Ishikawa (cell line): ENCODE measurements at regions not wholly inside any gene's neighbourhood (a gene's known extent, or its start where the extent isn't known, plus 50 kb on each side); places are given as distances from the start of the nearest gene placed in this dataset.

Experiments used
- CEBPB ChIP-seq: IDR thresholded peaks from 2 replicates; pipeline ENCODE4 v1.6.1; 2012
- CREB1 ChIP-seq: IDR thresholded peaks from 2 replicates; pipeline ENCODE4 v1.6.1; 2012; ENCODE audit warnings: low read depth
- EGR1 ChIP-seq: IDR thresholded peaks from 2 replicates; pipeline ENCODE4 v1.6.1; 2012
- EP300 ChIP-seq: IDR thresholded peaks from 2 replicates; pipeline ENCODE4 v1.6.1; 2012; ENCODE audit warnings: borderline replicate concordance
- FOXM1 ChIP-seq: IDR thresholded peaks from 2 replicates; pipeline ENCODE4 v1.6.1; 2012; ENCODE audit warnings: low read depth, borderline replicate concordance
- NFIC ChIP-seq: IDR thresholded peaks from 2 replicates; pipeline ENCODE4 v1.6.1; 2012
- RAD21 ChIP-seq: IDR thresholded peaks from 2 replicates; pipeline ENCODE4 v1.6.1; 2012; ENCODE audit warnings: low read depth
- TAF1 ChIP-seq: IDR thresholded peaks from 2 replicates; pipeline ENCODE4 v1.6.1; 2012; ENCODE audit warnings: low read depth, mild to moderate bottlenecking
- TCF12 ChIP-seq: IDR thresholded peaks from 2 replicates; pipeline ENCODE4 v1.6.1; 2012; ENCODE audit warnings: low read depth
- TEAD4 ChIP-seq: IDR thresholded peaks from 2 replicates; pipeline ENCODE4 v1.6.1; 2012
- YY1 ChIP-seq: IDR thresholded peaks from 2 replicates; pipeline ENCODE4 v1.6.1; 2012; ENCODE audit warnings: low read depth
- ZBTB7A ChIP-seq: IDR thresholded peaks from 2 replicates; pipeline ENCODE4 v1.6.1; 2012; ENCODE audit warnings: low read depth
- TF ChIP-seq, protein P1 (sequence below): IDR thresholded peaks from 2 replicates; pipeline ENCODE4 v1.6.1; 2012
- TF ChIP-seq, protein P2 (sequence below): IDR thresholded peaks from 2 replicates; pipeline ENCODE4 v1.6.1; 2012
- TF ChIP-seq, protein P3 (sequence below): IDR thresholded peaks from 2 replicates; pipeline ENCODE4 v1.6.1; 2012; ENCODE audit warnings: low read depth, mild to moderate bottlenecking

DNA sequence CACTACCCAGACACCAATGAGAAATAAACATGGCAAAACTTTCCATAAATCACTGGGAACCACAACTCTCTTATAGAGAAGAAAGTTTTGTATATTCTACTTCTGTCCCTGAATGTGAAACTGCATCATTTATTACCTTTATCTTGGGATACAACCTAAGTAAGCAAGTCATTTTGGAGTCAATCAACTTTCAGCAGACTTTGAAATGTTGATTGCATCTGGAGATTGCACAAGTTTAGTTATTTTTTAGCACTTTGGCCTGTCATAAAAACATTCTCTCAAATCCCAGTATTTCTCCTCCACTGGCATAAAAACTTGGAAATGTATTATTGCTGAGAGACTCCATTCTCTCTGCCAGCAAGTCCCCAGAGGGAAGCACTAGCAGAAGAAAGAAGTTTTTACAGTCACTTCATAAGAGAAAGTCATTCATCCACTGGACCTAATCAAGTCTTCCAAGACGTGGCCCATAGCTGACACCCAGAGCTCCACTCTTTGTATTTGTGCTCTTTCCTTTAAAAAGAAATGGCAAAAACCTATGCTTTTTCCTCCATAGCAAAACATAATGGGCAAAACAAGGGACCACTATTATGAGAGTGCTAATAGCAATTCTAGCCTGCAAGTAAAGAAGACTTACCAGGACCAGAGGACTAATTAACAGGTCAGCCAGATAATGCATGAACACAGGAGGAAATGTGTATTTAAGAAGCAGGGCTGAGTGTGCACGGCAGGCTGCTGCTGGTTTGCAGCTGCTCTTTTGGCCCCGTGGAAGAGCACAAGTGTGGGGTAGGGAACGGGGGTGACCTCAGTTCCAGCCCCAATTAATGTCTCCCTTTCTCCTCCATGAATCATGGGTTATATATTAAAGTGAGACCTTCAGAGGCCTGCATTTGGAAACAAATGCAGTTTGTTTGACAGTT, 171.5 kb downstream of the INO80D start:
- TF ChIP-seq TAF1 (no peak), YY1 (no peak), TEAD4 (no peak), CREB1 (no peak), EP300 (no peak), EGR1 (no peak), FOXM1 (no peak), RAD21 (no peak), CEBPB (no peak), TCF12 (no peak), NFIC (no peak), ZBTB7A (no peak)
- TF ChIP-seq, protein P1, sequence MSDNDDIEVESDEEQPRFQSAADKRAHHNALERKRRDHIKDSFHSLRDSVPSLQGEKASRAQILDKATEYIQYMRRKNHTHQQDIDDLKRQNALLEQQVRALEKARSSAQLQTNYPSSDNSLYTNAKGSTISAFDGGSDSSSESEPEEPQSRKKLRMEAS: no peak
- TF ChIP-seq, protein P2, sequence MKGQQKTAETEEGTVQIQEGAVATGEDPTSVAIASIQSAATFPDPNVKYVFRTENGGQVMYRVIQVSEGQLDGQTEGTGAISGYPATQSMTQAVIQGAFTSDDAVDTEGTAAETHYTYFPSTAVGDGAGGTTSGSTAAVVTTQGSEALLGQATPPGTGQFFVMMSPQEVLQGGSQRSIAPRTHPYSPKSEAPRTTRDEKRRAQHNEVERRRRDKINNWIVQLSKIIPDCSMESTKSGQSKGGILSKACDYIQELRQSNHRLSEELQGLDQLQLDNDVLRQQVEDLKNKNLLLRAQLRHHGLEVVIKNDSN: no peak
- TF ChIP-seq, protein P3, sequence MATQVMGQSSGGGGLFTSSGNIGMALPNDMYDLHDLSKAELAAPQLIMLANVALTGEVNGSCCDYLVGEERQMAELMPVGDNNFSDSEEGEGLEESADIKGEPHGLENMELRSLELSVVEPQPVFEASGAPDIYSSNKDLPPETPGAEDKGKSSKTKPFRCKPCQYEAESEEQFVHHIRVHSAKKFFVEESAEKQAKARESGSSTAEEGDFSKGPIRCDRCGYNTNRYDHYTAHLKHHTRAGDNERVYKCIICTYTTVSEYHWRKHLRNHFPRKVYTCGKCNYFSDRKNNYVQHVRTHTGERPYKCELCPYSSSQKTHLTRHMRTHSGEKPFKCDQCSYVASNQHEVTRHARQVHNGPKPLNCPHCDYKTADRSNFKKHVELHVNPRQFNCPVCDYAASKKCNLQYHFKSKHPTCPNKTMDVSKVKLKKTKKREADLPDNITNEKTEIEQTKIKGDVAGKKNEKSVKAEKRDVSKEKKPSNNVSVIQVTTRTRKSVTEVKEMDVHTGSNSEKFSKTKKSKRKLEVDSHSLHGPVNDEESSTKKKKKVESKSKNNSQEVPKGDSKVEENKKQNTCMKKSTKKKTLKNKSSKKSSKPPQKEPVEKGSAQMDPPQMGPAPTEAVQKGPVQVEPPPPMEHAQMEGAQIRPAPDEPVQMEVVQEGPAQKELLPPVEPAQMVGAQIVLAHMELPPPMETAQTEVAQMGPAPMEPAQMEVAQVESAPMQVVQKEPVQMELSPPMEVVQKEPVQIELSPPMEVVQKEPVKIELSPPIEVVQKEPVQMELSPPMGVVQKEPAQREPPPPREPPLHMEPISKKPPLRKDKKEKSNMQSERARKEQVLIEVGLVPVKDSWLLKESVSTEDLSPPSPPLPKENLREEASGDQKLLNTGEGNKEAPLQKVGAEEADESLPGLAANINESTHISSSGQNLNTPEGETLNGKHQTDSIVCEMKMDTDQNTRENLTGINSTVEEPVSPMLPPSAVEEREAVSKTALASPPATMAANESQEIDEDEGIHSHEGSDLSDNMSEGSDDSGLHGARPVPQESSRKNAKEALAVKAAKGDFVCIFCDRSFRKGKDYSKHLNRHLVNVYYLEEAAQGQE: no peak

DNA sequence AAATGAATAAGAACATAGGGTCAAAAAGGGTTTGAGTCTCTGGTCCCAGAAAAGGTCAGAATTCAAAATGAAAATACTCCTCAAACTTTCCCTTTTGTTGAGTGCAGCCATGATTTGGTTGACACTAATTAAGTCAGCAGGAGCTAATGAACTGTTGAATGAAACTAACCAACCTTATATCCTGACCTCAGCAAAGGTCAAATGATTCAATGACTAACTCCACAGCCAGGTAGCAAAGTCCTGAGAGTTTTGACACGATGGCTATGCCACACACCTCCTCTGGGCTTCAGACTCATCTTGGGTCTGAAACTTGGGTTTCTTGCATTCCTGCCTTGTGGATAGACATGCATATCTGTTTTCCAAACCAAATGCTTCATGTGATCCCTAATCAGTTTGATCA, 172.3 kb downstream of the INO80D start:
- TF ChIP-seq YY1: no peak
- TF ChIP-seq, protein P2: no peak
- TF ChIP-seq EGR1: no peak

DNA sequence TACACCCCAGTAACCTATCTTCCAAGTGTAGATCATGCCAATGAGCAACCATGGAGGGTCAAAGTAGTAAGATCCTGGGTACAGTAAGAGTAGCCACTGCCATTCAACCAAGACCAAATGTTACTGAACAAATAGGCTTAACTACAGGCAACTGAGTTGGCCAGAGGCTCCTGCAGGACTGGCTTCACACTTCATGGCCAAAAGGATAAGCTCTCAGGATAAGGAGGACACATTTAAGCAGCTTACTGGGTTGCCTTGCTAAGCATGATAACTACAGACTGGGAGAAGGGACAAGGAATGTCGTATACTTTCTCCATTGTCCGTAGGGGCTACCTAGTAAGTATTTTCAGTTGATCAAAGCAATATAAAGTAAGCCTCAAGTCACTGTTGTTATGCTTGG, 174.7 kb downstream of the INO80D start:
- no peak for TF ChIP-seq FOXM1
- TF ChIP-seq TCF12: no peak
- TF ChIP-seq TAF1: no peak
- TF ChIP-seq ZBTB7A: no peak
- no peak for TF ChIP-seq TEAD4
- no peak for TF ChIP-seq YY1
- no peak for TF ChIP-seq NFIC

DNA sequence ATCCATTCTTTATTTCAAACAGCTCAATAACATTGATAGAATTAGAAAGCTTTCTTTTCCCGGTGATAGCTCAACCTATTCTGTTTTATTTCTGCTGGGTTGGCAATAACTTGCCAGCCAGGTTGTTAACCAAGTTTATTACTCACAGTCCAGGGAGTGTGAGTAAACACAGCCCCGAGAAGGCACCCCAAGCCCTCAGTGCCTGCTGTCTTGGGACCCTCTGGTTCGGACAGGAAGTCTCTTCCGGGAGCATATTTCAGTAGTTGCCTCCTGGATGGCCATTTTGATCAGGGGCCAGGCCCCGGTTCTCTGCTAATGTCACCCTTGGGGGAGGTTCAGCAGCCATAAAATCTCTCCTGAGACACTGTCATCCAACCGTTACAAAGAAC, 176.8 kb downstream of the INO80D start:
- TF ChIP-seq YY1 (no peak), CREB1 (no peak), EP300 (no peak)

DNA sequence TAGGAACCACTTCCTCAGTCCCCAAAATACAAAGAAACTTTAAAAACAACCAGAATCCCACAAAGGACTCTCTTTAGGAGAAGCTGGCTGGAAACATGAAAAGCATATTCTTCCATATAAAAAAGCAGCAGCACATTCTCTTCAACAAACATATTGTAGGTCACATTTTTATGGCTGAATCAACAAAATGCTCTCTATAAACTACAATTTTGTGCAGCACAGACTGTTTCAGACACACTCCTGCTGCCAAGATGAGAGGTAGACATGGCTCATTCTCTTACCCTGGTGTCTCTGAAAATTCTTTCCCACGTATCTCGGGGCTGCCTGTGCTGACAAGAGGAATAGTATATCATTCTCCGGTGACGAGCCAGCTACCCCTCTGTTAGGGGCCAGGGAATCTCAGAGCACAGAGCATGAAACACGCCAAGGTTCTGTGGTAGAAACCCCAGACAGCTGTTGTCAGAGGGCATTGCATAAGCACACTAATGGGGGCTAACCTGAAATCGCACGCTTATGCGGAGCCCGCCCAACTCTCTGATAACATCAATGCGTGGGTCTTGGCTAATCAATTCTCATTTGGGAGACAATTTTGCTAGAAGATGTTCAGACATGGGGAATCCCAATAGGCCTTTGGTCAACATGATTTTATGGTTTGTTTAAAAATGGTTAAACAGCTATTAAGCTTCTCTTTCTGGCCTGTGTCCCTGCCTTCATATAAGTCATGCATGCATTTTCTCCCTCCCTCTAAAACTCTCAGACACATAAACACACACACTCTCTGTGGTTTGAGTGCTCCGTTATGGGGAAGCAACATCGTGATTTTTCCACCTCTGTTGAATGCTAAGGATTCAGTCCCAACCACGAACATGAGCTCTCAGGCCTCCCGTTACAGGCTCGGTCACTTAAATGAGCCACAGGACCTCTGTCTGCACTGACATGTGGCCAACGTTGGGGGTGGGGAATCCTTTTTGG, 177.5 kb downstream of the INO80D start:
- no peak for TF ChIP-seq ZBTB7A
- no peak for TF ChIP-seq EGR1
- TF ChIP-seq YY1: no peak
- no peak for TF ChIP-seq CEBPB
- TF ChIP-seq FOXM1: no peak
- TF ChIP-seq TAF1: no peak

DNA sequence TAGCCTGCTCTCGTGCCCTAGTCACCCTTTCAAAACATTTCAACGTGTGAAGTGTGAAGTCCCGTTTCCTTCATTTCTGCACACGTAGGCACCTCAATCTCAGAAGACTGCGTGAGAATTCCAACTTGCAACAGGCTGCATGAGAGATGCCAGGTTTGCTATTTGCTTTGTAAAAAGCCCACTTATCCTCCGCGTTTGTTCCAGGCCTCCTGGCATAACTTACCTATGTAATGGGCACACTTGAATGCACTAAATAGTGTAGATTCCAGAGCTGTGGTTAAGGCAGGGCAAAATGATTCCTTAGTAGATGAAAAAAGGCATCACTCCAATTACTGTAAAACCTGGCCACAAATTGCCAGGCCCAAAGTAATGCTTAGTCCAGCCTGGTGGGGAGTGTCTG, 179.6 kb downstream of the INO80D start:
- no peak for TF ChIP-seq EGR1
- no peak for TF ChIP-seq ZBTB7A
- TF ChIP-seq RAD21: no peak
- no peak for TF ChIP-seq YY1
- no peak for TF ChIP-seq EP300
- no peak for TF ChIP-seq TEAD4
- TF ChIP-seq, protein P2: no peak
- no peak for TF ChIP-seq CEBPB
- TF ChIP-seq, protein P1: no peak
- no peak for TF ChIP-seq CREB1
- TF ChIP-seq NFIC: no peak
- no peak for TF ChIP-seq FOXM1
- TF ChIP-seq TCF12: no peak
- TF ChIP-seq, protein P3: no peak
- no peak for TF ChIP-seq TAF1
